ENCODE measurements at regions not wholly inside any gene's neighbourhood (a gene's known extent, or its start where the extent isn't known, plus 50 kb on each side); places are given as distances from the start of the nearest gene placed in this dataset.

- Histone ChIP-seq H3K36me3 (ENCODE audit: insufficient read depth, low read length) (no peaks in the 10 kb centered on the region), H3K9me3 (ENCODE audit: control insufficient read depth, insufficient read depth, low read length) (peaks cover 4% of the 10 kb centered on the region; the same call in 1 of the 2 replicates), H3K4me1 (ENCODE audit: insufficient read depth, low read length) (no peaks in the 10 kb centered on the region), H3K9ac (ENCODE audit: low read depth, low read length) (no peak overlapping the region)
Observed at GRCh38 chr4:119781044-119781443, 152.4 kb upstream of the PDE5A start.

- Histone ChIP-seq H3K36me3 (ENCODE audit: insufficient read depth, low read length) (no peaks in the 10 kb centered on the region), H3K9ac (ENCODE audit: low read depth, low read length) (no peak overlapping the region), H3K4me1 (ENCODE audit: insufficient read depth, low read length) (peaks cover 3% of the 10 kb centered on the region; the same call in 1 of the 2 replicates), H3K9me3 (ENCODE audit: control insufficient read depth, insufficient read depth, low read length) (no peaks in the 10 kb centered on the region)
Observed at GRCh38 chr4:119774840-119775239, 146.2 kb upstream of the PDE5A start.

GRCh38 chr4:119765951-119766350, 137.3 kb upstream of the PDE5A start:
- no peak overlapping the region for H3K9ac ChIP-seq (ENCODE audit: low read depth, low read length)
- H3K36me3 ChIP-seq (ENCODE audit: insufficient read depth, low read length) = no peaks in the 10 kb centered on the region
- H3K4me1 ChIP-seq (ENCODE audit: insufficient read depth, low read length) = no peaks in the 10 kb centered on the region
- no peaks in the 10 kb centered on the region for H3K9me3 ChIP-seq (ENCODE audit: control insufficient read depth, insufficient read depth, low read length)

GRCh38 chr4:119765469-119765868, 136.9 kb upstream of the PDE5A start:
- Histone ChIP-seq H3K9me3 (ENCODE audit: control insufficient read depth, insufficient read depth, low read length) (no peaks in the 10 kb centered on the region), H3K4me1 (ENCODE audit: insufficient read depth, low read length) (no peaks in the 10 kb centered on the region), H3K36me3 (ENCODE audit: insufficient read depth, low read length) (no peaks in the 10 kb centered on the region), H3K9ac (ENCODE audit: low read depth, low read length) (no peak overlapping the region)

GRCh38 chr4:119763386-119763785, 134.8 kb upstream of the PDE5A start:
- H3K4me1 ChIP-seq (ENCODE audit: insufficient read depth, low read length) = no peaks in the 10 kb centered on the region
- no peaks in the 10 kb centered on the region for H3K36me3 ChIP-seq (ENCODE audit: insufficient read depth, low read length)
- H3K9ac ChIP-seq (ENCODE audit: low read depth, low read length) = no peak overlapping the region
- H3K9me3 ChIP-seq (ENCODE audit: control insufficient read depth, insufficient read depth, low read length) = no peaks in the 10 kb centered on the region

GRCh38 chr4:119755599-119755998, 127.0 kb upstream of the PDE5A start:
- no peaks in the 10 kb centered on the region for H3K9me3 ChIP-seq (ENCODE audit: control insufficient read depth, insufficient read depth, low read length)
- H3K4me1 ChIP-seq (ENCODE audit: insufficient read depth, low read length) = no peaks in the 10 kb centered on the region
- H3K36me3 ChIP-seq (ENCODE audit: insufficient read depth, low read length) = no peaks in the 10 kb centered on the region
- no peak overlapping the region for H3K9ac ChIP-seq (ENCODE audit: low read depth, low read length)

GRCh38 chr4:119752936-119753335, 124.3 kb upstream of the PDE5A start:
- Histone ChIP-seq H3K4me1 (ENCODE audit: insufficient read depth, low read length) (no peaks in the 10 kb centered on the region), H3K9me3 (ENCODE audit: control insufficient read depth, insufficient read depth, low read length) (no peaks in the 10 kb centered on the region), H3K36me3 (ENCODE audit: insufficient read depth, low read length) (no peaks in the 10 kb centered on the region), H3K9ac (ENCODE audit: low read depth, low read length) (no peak overlapping the region)

- H3K36me3 ChIP-seq (ENCODE audit: insufficient read depth, low read length) = no peaks in the 10 kb centered on the region
- no peak overlapping the region for H3K9ac ChIP-seq (ENCODE audit: low read depth, low read length)
- no peaks in the 10 kb centered on the region for H3K9me3 ChIP-seq (ENCODE audit: control insufficient read depth, insufficient read depth, low read length)
- H3K4me1 ChIP-seq (ENCODE audit: insufficient read depth, low read length) = no peaks in the 10 kb centered on the region
Observed at GRCh38 chr4:119750771-119751170, 122.2 kb upstream of the PDE5A start.

GRCh38 chr4:119750048-119750447, 121.4 kb upstream of the PDE5A start:
- Histone ChIP-seq H3K4me1 (ENCODE audit: insufficient read depth, low read length) (no peaks in the 10 kb centered on the region), H3K9me3 (ENCODE audit: control insufficient read depth, insufficient read depth, low read length) (no peaks in the 10 kb centered on the region), H3K36me3 (ENCODE audit: insufficient read depth, low read length) (no peaks in the 10 kb centered on the region), H3K9ac (ENCODE audit: low read depth, low read length) (no peak overlapping the region)

GRCh38 chr4:119748853-119749252, 120.2 kb upstream of the PDE5A start:
- H3K4me1 ChIP-seq (ENCODE audit: insufficient read depth, low read length) = no peaks in the 10 kb centered on the region
- no peaks in the 10 kb centered on the region for H3K9me3 ChIP-seq (ENCODE audit: control insufficient read depth, insufficient read depth, low read length)
- no peak overlapping the region for H3K9ac ChIP-seq (ENCODE audit: low read depth, low read length)
- H3K36me3 ChIP-seq (ENCODE audit: insufficient read depth, low read length) = no peaks in the 10 kb centered on the region

- Histone ChIP-seq H3K9me3 (ENCODE audit: control insufficient read depth, insufficient read depth, low read length) (no peaks in the 10 kb centered on the region), H3K9ac (ENCODE audit: low read depth, low read length) (no peak overlapping the region), H3K4me1 (ENCODE audit: insufficient read depth, low read length) (no peaks in the 10 kb centered on the region), H3K36me3 (ENCODE audit: insufficient read depth, low read length) (no peaks in the 10 kb centered on the region)
Observed at GRCh38 chr4:119746951-119747350, 118.3 kb upstream of the PDE5A start.

GRCh38 chr4:119745351-119745750, 116.7 kb upstream of the PDE5A start:
- H3K9me3 ChIP-seq (ENCODE audit: control insufficient read depth, insufficient read depth, low read length) = no peaks in the 10 kb centered on the region
- H3K9ac ChIP-seq (ENCODE audit: low read depth, low read length) = no peak overlapping the region
- H3K36me3 ChIP-seq (ENCODE audit: insufficient read depth, low read length) = no peaks in the 10 kb centered on the region
- H3K4me1 ChIP-seq (ENCODE audit: insufficient read depth, low read length) = no peaks in the 10 kb centered on the region

- no peaks in the 10 kb centered on the region for H3K4me1 ChIP-seq (ENCODE audit: insufficient read depth, low read length)
- H3K9me3 ChIP-seq (ENCODE audit: control insufficient read depth, insufficient read depth, low read length) = no peaks in the 10 kb centered on the region
- H3K36me3 ChIP-seq (ENCODE audit: insufficient read depth, low read length) = no peaks in the 10 kb centered on the region
- H3K9ac ChIP-seq (ENCODE audit: low read depth, low read length) = no peak overlapping the region
Observed at GRCh38 chr4:119744580-119744979, 116.0 kb upstream of the PDE5A start.

- Histone ChIP-seq H3K4me1 (ENCODE audit: insufficient read depth, low read length) (no peaks in the 10 kb centered on the region), H3K9ac (ENCODE audit: low read depth, low read length) (no peak overlapping the region), H3K36me3 (ENCODE audit: insufficient read depth, low read length) (no peaks in the 10 kb centered on the region), H3K9me3 (ENCODE audit: control insufficient read depth, insufficient read depth, low read length) (no peaks in the 10 kb centered on the region)
Observed at GRCh38 chr4:119743644-119744043, 115.0 kb upstream of the PDE5A start.

GRCh38 chr4:119739796-119740195, 111.2 kb upstream of the PDE5A start:
- Histone ChIP-seq H3K9me3 (ENCODE audit: control insufficient read depth, insufficient read depth, low read length) (no peaks in the 10 kb centered on the region), H3K36me3 (ENCODE audit: insufficient read depth, low read length) (no peaks in the 10 kb centered on the region), H3K9ac (ENCODE audit: low read depth, low read length) (no peak overlapping the region), H3K4me1 (ENCODE audit: insufficient read depth, low read length) (no peaks in the 10 kb centered on the region)

GRCh38 chr4:119738901-119739300, 110.3 kb upstream of the PDE5A start:
- no peaks in the 10 kb centered on the region for H3K4me1 ChIP-seq (ENCODE audit: insufficient read depth, low read length)
- no peaks in the 10 kb centered on the region for H3K9me3 ChIP-seq (ENCODE audit: control insufficient read depth, insufficient read depth, low read length)
- H3K36me3 ChIP-seq (ENCODE audit: insufficient read depth, low read length) = no peaks in the 10 kb centered on the region
- H3K9ac ChIP-seq (ENCODE audit: low read depth, low read length) = no peak overlapping the region
